HL-60 (cell line): ENCODE measurements at regions not wholly inside any gene's neighbourhood (a gene's known extent, or its start where the extent isn't known, plus 50 kb on each side); places are given as distances from the start of the nearest gene placed in this dataset.

Experiments
- DNase-seq, 2 experiments: peaks; one replicate each; pipeline ENCODE4 v3.0.0-alpha.2; 2010 to 2020; ENCODE audit warnings: low read depth in 1 of 2, low spot score in 1 of 2
- H3K27ac ChIP-seq: fragments of 250-450 bp; sonication (Bioruptor Pico); replicated peaks from 2 replicates; pipeline ENCODE4 v1.5.1; 2020; ENCODE audit warnings: mild to moderate bottlenecking, moderate library complexity
- H3K27me3 ChIP-seq: fragments of 250-450 bp; sonication (Bioruptor Pico); 2 replicates; pipeline ENCODE4 v1.5.1; 2021; ENCODE audit warnings: mild to moderate bottlenecking, moderate library complexity; ENCODE audit not compliant: insufficient read depth, poor library complexity, severe bottlenecking
- H3K4me3 ChIP-seq: replicated peaks from 2 replicates; pipeline ENCODE4 v1.5.1; 2011; ENCODE audit warnings: mild to moderate bottlenecking, control low read depth, low read length; ENCODE audit not compliant: insufficient read depth
- GABPA ChIP-seq: IDR thresholded peaks from 2 replicates; pipeline ENCODE4 v1.6.1; 2012; ENCODE audit warnings: low read depth
- POLR2AphosphoS5 ChIP-seq: IDR thresholded peaks from 2 replicates; pipeline ENCODE4 v1.6.1; 2012; ENCODE audit warnings: low read depth
- SPI1 ChIP-seq: IDR thresholded peaks from 2 replicates; pipeline ENCODE4 v1.6.1; 2012; ENCODE audit warnings: low read depth, mild to moderate bottlenecking, borderline replicate concordance
- TF ChIP-seq, protein P1 (sequence below): IDR thresholded peaks from one replicate; pipeline ENCODE4 v1.5.1; 2011; ENCODE audit warnings: low read length, control low read depth, inconsistent platforms; ENCODE audit not compliant: insufficient read depth
- TF ChIP-seq, protein P2 (sequence below): IDR thresholded peaks from 2 replicates; pipeline ENCODE4 v1.6.1; 2012; ENCODE audit warnings: low read depth; ENCODE audit not compliant: insufficient replicate concordance

DNA sequence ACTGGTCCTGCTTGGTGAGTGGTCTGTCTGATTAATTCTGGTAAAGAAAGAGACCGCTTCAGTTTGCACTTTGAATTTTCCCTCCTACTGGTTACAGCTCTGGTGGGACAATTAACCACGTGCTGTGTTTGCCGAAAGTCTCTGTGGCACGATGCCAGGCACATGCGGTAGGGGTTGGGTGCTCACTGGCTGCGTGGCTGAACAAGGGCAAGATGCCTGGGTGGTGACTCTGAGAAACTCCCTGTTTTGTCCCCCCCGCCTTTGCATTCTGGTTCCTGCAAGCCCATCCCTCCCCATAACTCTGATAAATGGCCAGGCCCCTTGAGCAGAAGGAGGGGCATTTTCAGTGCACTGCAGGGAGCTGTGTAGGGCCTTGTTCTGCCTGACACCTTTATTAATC, 206.1 kb downstream of the TFCP2L1 start:
- Histone ChIP-seq H3K27me3 (peaks cover 23% of the 10 kb centered on the region), H3K27ac (no peak overlapping the region), H3K4me3 (no peak overlapping the region)
- TF ChIP-seq, protein P1, sequence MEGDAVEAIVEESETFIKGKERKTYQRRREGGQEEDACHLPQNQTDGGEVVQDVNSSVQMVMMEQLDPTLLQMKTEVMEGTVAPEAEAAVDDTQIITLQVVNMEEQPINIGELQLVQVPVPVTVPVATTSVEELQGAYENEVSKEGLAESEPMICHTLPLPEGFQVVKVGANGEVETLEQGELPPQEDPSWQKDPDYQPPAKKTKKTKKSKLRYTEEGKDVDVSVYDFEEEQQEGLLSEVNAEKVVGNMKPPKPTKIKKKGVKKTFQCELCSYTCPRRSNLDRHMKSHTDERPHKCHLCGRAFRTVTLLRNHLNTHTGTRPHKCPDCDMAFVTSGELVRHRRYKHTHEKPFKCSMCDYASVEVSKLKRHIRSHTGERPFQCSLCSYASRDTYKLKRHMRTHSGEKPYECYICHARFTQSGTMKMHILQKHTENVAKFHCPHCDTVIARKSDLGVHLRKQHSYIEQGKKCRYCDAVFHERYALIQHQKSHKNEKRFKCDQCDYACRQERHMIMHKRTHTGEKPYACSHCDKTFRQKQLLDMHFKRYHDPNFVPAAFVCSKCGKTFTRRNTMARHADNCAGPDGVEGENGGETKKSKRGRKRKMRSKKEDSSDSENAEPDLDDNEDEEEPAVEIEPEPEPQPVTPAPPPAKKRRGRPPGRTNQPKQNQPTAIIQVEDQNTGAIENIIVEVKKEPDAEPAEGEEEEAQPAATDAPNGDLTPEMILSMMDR: no peak
- TF ChIP-seq GABPA (no peak), POLR2AphosphoS5 (no peak), SPI1 (no peak)
- TF ChIP-seq, protein P2, sequence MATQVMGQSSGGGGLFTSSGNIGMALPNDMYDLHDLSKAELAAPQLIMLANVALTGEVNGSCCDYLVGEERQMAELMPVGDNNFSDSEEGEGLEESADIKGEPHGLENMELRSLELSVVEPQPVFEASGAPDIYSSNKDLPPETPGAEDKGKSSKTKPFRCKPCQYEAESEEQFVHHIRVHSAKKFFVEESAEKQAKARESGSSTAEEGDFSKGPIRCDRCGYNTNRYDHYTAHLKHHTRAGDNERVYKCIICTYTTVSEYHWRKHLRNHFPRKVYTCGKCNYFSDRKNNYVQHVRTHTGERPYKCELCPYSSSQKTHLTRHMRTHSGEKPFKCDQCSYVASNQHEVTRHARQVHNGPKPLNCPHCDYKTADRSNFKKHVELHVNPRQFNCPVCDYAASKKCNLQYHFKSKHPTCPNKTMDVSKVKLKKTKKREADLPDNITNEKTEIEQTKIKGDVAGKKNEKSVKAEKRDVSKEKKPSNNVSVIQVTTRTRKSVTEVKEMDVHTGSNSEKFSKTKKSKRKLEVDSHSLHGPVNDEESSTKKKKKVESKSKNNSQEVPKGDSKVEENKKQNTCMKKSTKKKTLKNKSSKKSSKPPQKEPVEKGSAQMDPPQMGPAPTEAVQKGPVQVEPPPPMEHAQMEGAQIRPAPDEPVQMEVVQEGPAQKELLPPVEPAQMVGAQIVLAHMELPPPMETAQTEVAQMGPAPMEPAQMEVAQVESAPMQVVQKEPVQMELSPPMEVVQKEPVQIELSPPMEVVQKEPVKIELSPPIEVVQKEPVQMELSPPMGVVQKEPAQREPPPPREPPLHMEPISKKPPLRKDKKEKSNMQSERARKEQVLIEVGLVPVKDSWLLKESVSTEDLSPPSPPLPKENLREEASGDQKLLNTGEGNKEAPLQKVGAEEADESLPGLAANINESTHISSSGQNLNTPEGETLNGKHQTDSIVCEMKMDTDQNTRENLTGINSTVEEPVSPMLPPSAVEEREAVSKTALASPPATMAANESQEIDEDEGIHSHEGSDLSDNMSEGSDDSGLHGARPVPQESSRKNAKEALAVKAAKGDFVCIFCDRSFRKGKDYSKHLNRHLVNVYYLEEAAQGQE: no peak
- no peak for DNase-seq

DNA sequence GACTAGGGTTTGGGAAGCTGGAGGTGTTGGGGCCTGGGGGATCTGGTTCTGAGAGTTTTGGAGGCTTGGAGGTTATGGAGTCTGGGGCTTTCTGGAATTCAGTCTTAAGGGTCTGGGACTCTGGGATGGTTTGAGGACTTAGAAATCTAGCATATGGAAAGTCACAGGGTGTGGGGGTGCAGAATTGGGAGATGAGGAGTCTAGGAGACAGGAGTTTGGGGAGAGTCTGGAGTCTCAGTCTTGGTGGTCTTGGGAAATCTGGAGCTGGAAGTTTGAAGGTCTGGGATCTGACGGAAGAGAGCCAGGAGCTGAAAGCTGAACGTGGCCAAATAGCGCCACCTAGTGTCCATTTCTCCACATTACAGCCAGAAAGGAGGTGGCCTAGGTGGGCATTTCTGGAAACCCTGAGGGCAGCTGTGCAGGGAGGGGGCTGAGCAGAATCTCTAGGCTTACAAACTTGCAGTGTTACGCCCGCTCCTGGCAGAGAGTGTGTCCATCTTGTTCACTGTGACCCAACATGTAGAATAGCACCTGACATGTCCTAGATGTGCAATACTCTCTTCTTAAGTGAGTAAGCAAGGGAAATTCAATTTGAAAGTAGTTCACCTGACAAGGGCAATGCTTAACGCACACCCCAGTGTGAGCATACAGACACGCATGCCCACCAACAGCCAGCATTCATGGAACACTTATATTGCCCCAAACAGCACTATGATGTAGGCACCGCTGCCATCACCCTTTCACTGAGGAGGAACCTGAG, 204.8 kb downstream of the TFCP2L1 start:
- Histone ChIP-seq H3K27me3 (peaks cover 15% of the 10 kb centered on the region), H3K4me3 (no peak overlapping the region), H3K27ac (no peak overlapping the region)
- TF ChIP-seq, protein P1: peak; percentile 67
- TF ChIP-seq GABPA: no peak
- peak in 1 of 2 experiments; percentile 30 for DNase-seq

GRCh38 chr2:121081701-121082100, 203.3 kb downstream of the TFCP2L1 start:
- H3K4me3 ChIP-seq: no peak overlapping the region
- H3K27ac ChIP-seq: no peak overlapping the region
- H3K27me3 ChIP-seq: no peaks in the 10 kb centered on the region
- TF ChIP-seq, protein P1: no peak
- TF ChIP-seq SPI1: no peak
- TF ChIP-seq POLR2AphosphoS5: no peak
- no peak for TF ChIP-seq GABPA
- TF ChIP-seq, protein P2: no peak
- DNase-seq: no peak

- H3K27me3 ChIP-seq: no peaks in the 10 kb centered on the region
- no peak overlapping the region for H3K27ac ChIP-seq
- TF ChIP-seq SPI1 (no peak), POLR2AphosphoS5 (no peak), GABPA (no peak)
- TF ChIP-seq, protein P1: no peak
- TF ChIP-seq, protein P2: no peak
- no peak for DNase-seq
- no peak overlapping the region for H3K4me3 ChIP-seq
These were observed 202.8 kb downstream of the TFCP2L1 start for GRCh38 chr2:121082191-121082590.
